Activated CD4-positive, alpha-beta T cell treated with anti-CD3 and anti-CD28 coated beads for 24 hours (primary cell): ENCODE measurements at regions not wholly inside any gene's neighbourhood (a gene's known extent, or its start where the extent isn't known, plus 50 kb on each side); places are given as distances from the start of the nearest gene placed in this dataset.

ENCODE experiments used
- DNase-seq, 2 donors: peaks; one replicate each; pipeline ENCODE4 v3.0.0-alpha.2; 2020; ENCODE audit warnings: low read depth in 2 of 2

- DNase-seq: no peak
These were observed 51.4 kb downstream of the MARCHF4 start for GRCh38 chr2:216320852-216321251.

GRCh38 chr2:216319771-216320170, 52.5 kb downstream of the MARCHF4 start:
- no peak for DNase-seq

GRCh38 chr2:216318521-216318874, 53.8 kb downstream of the MARCHF4 start:
- DNase-seq: no peak

- DNase-seq: no peak
These were observed 54.3 kb downstream of the MARCHF4 start for GRCh38 chr2:216317831-216318520.

GRCh38 chr2:216316743-216317142, 55.5 kb downstream of the MARCHF4 start:
- no peak for DNase-seq

- no peak for DNase-seq
These were observed 56.3 kb downstream of the MARCHF4 start for GRCh38 chr2:216315802-216316603.

DNA sequence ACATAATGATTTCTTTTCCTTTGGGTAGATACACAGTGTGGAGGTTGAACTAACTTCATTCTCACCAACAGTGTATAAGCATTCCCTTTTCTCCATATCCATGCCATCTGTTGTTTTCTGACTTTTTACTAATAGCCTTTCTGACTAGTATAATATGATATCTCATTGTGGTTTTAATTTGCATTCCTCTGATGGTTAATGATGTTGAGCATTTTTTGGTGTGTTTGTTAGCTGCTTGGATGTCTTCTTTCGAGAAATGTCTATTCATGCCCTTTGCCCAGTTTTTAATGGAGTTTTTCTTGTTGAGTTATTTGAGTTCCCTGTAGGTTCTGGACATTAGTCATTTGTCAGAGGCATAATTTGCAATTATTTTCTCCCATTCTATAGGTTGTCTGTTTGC, 59.8 kb downstream of the MARCHF4 start:
- no peak for DNase-seq

DNA sequence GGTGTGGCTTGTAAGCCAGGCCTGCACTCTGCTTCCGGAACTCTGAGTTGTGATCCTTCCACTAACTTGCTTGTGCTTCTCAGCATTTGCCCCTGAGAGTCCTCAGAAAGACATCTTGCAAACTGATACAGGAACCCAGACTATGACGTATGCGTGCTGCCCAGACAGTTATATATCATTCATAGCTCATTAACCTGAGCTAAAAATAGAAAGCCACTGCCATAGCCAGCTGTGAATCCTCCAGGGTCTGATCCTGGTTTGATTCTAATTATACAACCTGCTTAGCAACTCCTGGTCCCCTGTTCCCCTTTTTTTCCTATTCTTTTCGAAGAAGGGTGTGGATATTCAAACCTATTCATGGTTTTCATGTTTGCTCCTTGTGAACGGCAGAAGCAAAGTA, 63.7 kb downstream of the MARCHF4 start:
- no peak for DNase-seq

- no peak for DNase-seq
These were observed 64.8 kb downstream of the MARCHF4 start for GRCh38 chr2:216307496-216307895.

- no peak for DNase-seq
These were observed 65.4 kb downstream of the MARCHF4 start for GRCh38 chr2:216306868-216307267.

GRCh38 chr2:216305574-216305973, 66.7 kb downstream of the MARCHF4 start:
- DNase-seq: no peak

GRCh38 chr2:216302981-216303676, 69.2 kb downstream of the MARCHF4 start:
- DNase-seq: no peak

DNA sequence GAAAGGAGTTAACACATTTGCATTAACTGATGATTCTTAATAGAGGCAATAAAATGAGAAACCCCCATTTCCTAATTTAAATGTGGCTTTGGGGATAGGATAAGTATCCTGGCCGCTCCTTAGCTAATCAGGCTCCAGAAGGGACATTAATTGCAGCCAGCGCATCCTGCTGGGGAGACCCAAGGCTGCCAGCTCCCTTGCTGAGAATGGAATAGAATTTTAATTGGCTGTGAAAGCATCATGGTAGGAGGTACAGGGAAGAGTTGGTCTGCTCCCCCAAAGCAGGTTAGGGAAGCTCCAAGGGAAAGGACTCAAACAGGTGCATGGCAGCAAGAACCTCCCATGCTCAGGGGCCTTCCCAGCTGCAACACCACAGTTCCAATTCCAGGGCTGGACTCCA, 71.4 kb downstream of the MARCHF4 start:
- no peak for DNase-seq

DNA sequence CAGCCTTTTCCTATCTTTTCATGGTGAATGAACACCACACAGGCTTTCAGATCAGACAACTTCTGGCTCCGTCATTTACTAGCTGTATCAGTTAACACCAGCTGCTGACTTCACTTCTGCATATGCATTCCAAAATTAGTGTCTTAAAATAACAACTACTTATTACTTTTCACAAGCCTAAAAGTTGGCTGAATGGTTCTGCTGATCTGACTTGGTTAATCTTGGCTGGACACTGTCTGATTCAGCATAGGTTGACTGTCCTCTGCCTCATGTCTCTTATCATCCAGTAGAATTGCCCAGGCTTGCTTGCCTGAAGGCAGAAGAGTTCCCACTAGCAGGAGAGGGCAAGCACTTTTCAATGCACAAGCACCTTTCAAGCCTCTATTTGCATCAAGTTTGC, 72.7 kb downstream of the MARCHF4 start:
- DNase-seq: no peak

- DNase-seq: no peak
These were observed 73.4 kb downstream of the MARCHF4 start for GRCh38 chr2:216298719-216299495.

GRCh38 chr2:216296856-216297255, 75.4 kb downstream of the MARCHF4 start:
- no peak for DNase-seq

- no peak for DNase-seq
These were observed 78.0 kb downstream of the MARCHF4 start for GRCh38 chr2:216294305-216294704.

DNA sequence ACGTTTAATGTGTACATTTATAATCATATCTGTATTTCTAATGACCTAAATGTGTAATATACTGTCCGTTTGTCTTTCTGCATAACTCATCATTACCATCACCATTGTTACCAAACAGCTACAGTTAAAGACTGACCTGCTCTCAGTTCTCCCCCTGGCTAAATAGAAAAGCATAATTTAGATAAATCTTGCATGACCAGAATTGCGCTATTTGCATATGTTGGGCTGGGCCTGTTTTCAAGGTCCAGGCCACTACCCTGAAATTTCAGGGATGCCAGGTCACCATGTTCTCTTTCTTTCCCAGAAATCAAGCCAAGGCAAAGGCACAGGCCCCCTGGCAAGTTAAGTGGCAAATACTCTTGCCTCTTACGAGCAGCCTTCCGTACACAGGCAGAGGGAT, 78.4 kb downstream of the MARCHF4 start:
- DNase-seq: no peak

GRCh38 chr2:216292886-216293301, 79.4 kb downstream of the MARCHF4 start:
- no peak for DNase-seq

DNA sequence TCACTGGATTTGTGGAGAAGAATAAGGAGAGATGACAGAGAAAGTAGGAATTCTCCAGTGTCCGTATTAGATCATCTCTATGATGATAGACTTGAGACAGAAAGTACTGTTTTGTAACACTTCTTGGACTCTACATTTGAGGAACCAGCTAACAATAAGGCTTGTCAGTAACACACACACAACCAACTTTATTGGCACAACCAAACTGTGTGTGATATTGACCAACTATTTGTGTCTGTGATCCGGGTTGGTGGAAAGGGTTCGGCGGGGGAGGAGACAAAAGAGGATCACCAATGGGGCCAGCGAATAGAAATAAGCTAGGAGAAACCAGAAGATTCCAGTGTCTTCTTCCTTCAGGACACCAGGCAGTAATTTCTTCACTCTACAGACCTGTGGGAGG, 79.8 kb downstream of the MARCHF4 start:
- no peak for DNase-seq

DNA sequence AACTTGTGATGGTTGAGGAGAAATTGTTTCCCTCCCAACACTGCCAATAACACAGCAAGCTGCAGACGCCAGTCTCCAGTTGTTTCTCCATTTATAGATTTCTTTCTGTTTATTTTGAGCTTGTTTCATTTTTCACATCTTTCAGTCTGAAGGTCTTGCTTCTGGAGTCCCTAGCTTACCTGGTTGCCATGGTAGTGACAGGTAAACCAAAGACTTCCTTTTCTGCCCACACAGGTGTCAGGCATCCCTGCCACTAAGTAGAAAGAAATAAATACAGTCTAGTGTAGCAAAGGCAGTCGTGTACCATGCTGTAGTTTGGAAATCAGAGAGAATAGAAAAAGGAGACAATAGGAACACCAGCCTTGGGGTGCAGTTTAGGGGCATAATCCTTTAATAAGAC, 82.8 kb downstream of the MARCHF4 start:
- DNase-seq: no peak

GRCh38 chr2:216287251-216287650, 85.0 kb downstream of the MARCHF4 start:
- DNase-seq: no peak
